Fibroblast of the aortic adventitia (primary cell): ENCODE measurements at regions not wholly inside any gene's neighbourhood (a gene's known extent, or its start where the extent isn't known, plus 50 kb on each side); places are given as distances from the start of the nearest gene placed in this dataset.

ENCODE experiments used
- DNase-seq: peaks from one replicate; pipeline ENCODE4 v3.0.0-alpha.2; 2010; ENCODE audit warnings: low read depth
- H3K4me3 ChIP-seq: 2 replicates; pipeline ENCODE4 v1.5.1; 2011; ENCODE audit warnings: low read depth, mild to moderate bottlenecking, control low read depth, low read length, moderate library complexity
- CTCF ChIP-seq: IDR thresholded peaks from 2 replicates; pipeline ENCODE4 v1.5.1; 2011; ENCODE audit warnings: mild to moderate bottlenecking, low read length, control low read depth, inconsistent platforms; ENCODE audit not compliant: insufficient read depth

- H3K4me3 ChIP-seq: no peak overlapping the region
- TF ChIP-seq CTCF: no peak
- no peak for DNase-seq
Observed at GRCh38 chr6:76708641-76709331, 636.3 kb upstream of the IMPG1 start.

- DNase-seq: no peak
- H3K4me3 ChIP-seq: no peak overlapping the region
- TF ChIP-seq CTCF: no peak
Observed at GRCh38 chr6:76707630-76708029, 635.2 kb upstream of the IMPG1 start.

DNA sequence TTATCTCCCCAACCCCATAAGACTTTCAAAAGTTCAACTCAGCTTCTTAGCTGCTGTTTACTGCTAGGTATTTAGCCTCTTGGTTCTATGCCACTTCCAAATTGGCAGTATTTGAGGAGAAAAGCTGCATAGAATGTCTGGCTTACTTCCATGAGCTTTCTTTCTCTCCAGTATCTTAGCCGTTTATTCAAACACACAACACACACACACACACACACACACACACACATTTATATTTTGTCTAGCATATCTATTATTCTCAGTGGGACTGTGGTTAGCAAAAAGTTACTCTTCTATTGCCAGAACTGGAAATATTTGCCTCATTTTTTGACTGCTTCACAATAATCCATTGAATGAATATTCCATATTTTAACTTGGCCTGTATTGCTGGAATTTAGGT, 634.2 kb upstream of the IMPG1 start:
- no peak overlapping the region for H3K4me3 ChIP-seq
- DNase-seq: peak; percentile 23
- no peak for TF ChIP-seq CTCF

DNA sequence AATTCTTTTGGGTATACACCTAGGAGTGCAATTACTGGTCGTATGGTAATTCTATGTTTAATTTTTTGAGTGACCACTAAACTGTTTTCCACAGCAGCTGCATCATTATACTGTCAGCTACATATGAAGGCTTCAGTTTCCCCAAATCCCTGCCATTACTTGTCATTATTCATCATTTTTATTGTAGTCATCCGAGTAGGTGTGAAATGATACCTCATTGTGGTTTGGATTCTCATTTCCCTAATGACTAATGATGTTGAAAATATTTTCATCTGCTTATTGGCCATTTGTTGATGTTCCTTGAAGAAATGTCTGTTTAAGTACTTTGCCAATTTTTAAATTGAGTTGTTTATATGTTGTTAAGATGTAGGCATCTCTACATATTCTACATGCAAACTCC, 633.6 kb upstream of the IMPG1 start:
- H3K4me3 ChIP-seq: no peak overlapping the region
- TF ChIP-seq CTCF: no peak
- DNase-seq: no peak

- TF ChIP-seq CTCF: no peak
- DNase-seq: no peak
Observed at GRCh38 chr6:76703786-76704185, 631.3 kb upstream of the IMPG1 start.

DNA sequence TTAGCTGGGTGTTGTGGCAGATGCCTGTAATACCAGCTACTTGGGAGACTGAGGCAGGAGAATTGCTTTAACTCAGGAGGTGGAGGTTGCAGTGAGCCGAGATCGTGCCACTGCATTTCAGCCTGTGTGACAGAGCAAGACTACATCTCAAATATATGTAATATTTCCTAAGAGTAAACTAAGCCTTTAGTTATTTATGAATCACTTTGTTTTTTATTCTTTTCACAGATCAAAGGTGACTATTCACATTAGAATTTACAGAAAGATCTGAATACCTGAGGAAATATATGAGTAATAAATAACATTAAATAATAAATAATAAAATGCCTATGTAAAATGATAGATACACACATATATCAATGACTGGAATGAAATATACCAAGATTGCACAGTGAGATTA, 630.8 kb upstream of the IMPG1 start:
- TF ChIP-seq CTCF: no peak
- no peak for DNase-seq
- H3K4me3 ChIP-seq: no peak overlapping the region

More at GRCh38 chr6:76703786-76704185, 631.3 kb upstream of the IMPG1 start:
- no peak overlapping the region for H3K4me3 ChIP-seq

GRCh38 chr6:76702187-76702586, 629.7 kb upstream of the IMPG1 start:
- H3K4me3 ChIP-seq: no peak overlapping the region
- TF ChIP-seq CTCF: no peak
- DNase-seq: no peak
